MG63 (cell line): ENCODE measurements at regions not wholly inside any gene's neighbourhood (a gene's known extent, or its start where the extent isn't known, plus 50 kb on each side); places are given as distances from the start of the nearest gene placed in this dataset.
A peak's percentile ranks its signal among the peaks of the same experiment; 100 is the strongest.
"Not testable (repeated sequence)": the region's sequence is repeated elsewhere in the genome, so short reads cannot be mapped to it uniquely, and the experiment has no call there.

Source experiments
- DNase-seq: peaks from one replicate; pipeline ENCODE4 v3.0.0-alpha.2; 2020
- H3K27me3 ChIP-seq: fragments of 250-450 bp; sonication (Bioruptor Pico); 2 replicates; pipeline ENCODE4 v1.5.1; 2020; ENCODE audit warnings: mild to moderate bottlenecking, moderate library complexity
- H3K36me3 ChIP-seq: fragments of 250-450 bp; sonication (Bioruptor Pico); 2 replicates; pipeline ENCODE4 v1.5.1; 2020; ENCODE audit warnings: mild to moderate bottlenecking, moderate library complexity
- H3K4me3 ChIP-seq: fragments of 250-450 bp; sonication (Bioruptor Pico); 2 replicates; pipeline ENCODE4 v1.5.1; 2020; ENCODE audit warnings: mild to moderate bottlenecking, moderate library complexity
- H3K9me3 ChIP-seq: fragments of 250-450 bp; sonication (Bioruptor Pico); 2 replicates; pipeline ENCODE4 v1.5.1; 2020; ENCODE audit warnings: mild to moderate bottlenecking, moderate library complexity

- H3K27me3 ChIP-seq = no peaks in the 10 kb centered on the region
- DNase-seq = no peak
- H3K4me3 ChIP-seq = no peak overlapping the region
- H3K36me3 ChIP-seq = no peaks in the 10 kb centered on the region
- peaks cover 3% of the 10 kb centered on the region for H3K9me3 ChIP-seq
Observed at GRCh38 chr2:223486751-223487150, 115.4 kb downstream of the SCG2 start.

DNA sequence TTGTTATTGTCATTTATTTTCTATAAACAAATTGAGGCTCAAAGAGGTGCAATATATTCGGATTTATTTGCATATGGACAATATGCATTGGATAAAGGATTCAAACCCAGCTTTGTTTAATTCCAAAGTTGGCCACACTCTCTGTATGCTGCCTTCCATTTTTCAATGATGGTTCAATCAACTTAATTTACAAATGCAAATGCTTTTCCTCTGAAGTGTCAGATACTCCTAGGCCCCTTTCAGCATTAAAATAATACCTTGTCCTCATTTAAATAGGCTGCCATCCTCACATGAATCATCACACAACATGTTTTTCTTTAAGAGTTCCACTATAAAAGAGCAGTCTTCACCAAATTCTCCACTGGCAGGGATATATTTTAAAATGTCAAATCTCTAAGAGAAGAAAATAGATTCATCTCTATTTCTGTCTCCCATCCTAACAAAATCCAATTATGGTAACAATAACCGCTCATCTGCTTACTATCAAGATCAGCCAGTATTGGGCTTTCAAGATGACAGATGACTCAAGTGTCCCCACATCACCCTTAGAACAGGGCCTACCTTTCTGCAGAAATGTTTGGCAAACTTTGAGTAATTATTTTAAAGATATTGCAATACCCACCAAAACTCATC lies 114.8 kb downstream of the SCG2 start:
- no peaks in the 10 kb centered on the region for H3K27me3 ChIP-seq
- no peak overlapping the region for H3K4me3 ChIP-seq
- H3K9me3 ChIP-seq = peaks cover 3% of the 10 kb centered on the region
- DNase-seq = no peak
- no peaks in the 10 kb centered on the region for H3K36me3 ChIP-seq

- DNase-seq = no peak
- Histone ChIP-seq H3K9me3 (peaks cover 3% of the 10 kb centered on the region), H3K36me3 (no peaks in the 10 kb centered on the region), H3K27me3 (no peaks in the 10 kb centered on the region), H3K4me3 (no peak overlapping the region)
Observed at GRCh38 chr2:223488814-223489213, 113.3 kb downstream of the SCG2 start.

GRCh38 chr2:223494496-223494895 lies 107.7 kb downstream of the SCG2 start:
- Histone ChIP-seq H3K4me3 (no peak overlapping the region), H3K9me3 (peaks cover 3% of the 10 kb centered on the region), H3K36me3 (no peaks in the 10 kb centered on the region), H3K27me3 (no peaks in the 10 kb centered on the region)
- no peak for DNase-seq

GRCh38 chr2:223494942-223495341 lies 107.2 kb downstream of the SCG2 start:
- H3K4me3 ChIP-seq = no peak overlapping the region
- no peak for DNase-seq
- no peaks in the 10 kb centered on the region for H3K36me3 ChIP-seq
- H3K27me3 ChIP-seq = no peaks in the 10 kb centered on the region
- H3K9me3 ChIP-seq = peaks cover 3% of the 10 kb centered on the region

- H3K27me3 ChIP-seq, DNase-seq, H3K4me3 ChIP-seq, H3K9me3 ChIP-seq, H3K36me3 ChIP-seq: not testable (repeated sequence)
Observed at GRCh38 chr2:223496853-223497252, 105.3 kb downstream of the SCG2 start.

GRCh38 chr2:223500709-223501108 lies 101.5 kb downstream of the SCG2 start:
- no peaks in the 10 kb centered on the region for H3K9me3 ChIP-seq
- DNase-seq = no peak
- H3K36me3 ChIP-seq = no peaks in the 10 kb centered on the region
- no peak overlapping the region for H3K4me3 ChIP-seq
- no peaks in the 10 kb centered on the region for H3K27me3 ChIP-seq

- Histone ChIP-seq H3K27me3 (no peaks in the 10 kb centered on the region), H3K4me3 (no peak overlapping the region), H3K9me3 (no peaks in the 10 kb centered on the region), H3K36me3 (no peaks in the 10 kb centered on the region)
- DNase-seq = no peak
Observed at GRCh38 chr2:223501641-223502040, 100.5 kb downstream of the SCG2 start.

GRCh38 chr2:223503746-223504145 lies 98.4 kb downstream of the SCG2 start:
- no peaks in the 10 kb centered on the region for H3K36me3 ChIP-seq
- no peaks in the 10 kb centered on the region for H3K9me3 ChIP-seq
- no peaks in the 10 kb centered on the region for H3K27me3 ChIP-seq

GRCh38 chr2:223508372-223508771 lies 93.8 kb downstream of the SCG2 start:
- H3K27me3 ChIP-seq = no peaks in the 10 kb centered on the region
- H3K4me3 ChIP-seq = no peak overlapping the region
- DNase-seq = no peak

More at GRCh38 chr2:223503746-223504145, 98.4 kb downstream of the SCG2 start:
- no peak overlapping the region for H3K4me3 ChIP-seq
- no peak for DNase-seq

DNA sequence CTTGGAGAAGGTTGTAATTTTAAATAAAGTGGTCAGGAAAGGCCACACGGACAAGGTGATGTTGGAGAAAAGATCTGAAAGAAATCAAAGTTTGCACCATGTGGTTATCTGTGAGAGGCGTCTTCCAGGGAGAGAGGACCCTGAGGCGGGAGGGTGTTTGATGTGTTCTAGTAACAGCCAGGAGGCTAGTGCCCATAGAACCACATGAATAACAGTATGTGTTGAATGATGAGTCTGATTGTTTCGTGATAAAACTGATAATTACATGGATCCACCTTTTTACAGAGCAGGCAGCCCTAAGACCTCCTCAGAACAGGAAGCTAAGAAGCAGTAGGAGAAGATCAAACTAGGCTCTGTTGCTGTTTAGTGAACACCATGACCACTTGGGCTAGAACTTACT lies 91.4 kb downstream of the SCG2 start:
- H3K9me3 ChIP-seq = no peaks in the 10 kb centered on the region
- DNase-seq = no peak
- no peak overlapping the region for H3K4me3 ChIP-seq
- no peaks in the 10 kb centered on the region for H3K27me3 ChIP-seq
- no peaks in the 10 kb centered on the region for H3K36me3 ChIP-seq

More at GRCh38 chr2:223508372-223508771, 93.8 kb downstream of the SCG2 start:
- Histone ChIP-seq H3K9me3 (no peaks in the 10 kb centered on the region), H3K36me3 (no peaks in the 10 kb centered on the region)

DNA sequence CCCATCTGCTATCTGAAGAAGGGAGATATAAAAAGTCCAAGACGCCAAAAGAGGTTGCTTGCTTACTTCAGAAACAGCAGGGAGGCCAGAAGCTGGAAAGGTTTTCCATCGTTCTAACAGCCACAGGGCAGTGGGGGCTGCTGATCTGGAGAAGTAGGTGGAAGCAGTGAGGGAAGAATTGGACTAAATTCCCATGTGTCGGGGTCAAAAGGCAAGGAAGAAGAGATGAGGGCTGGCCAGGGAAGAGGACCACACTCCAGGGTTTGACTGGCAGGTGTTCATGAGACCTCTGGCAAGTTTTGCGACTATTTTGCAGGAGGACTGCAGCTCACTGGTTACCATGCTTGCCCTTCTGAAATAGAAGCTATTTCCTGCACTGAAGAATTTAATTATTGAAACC lies 91.0 kb downstream of the SCG2 start:
- no peak for DNase-seq
- no peaks in the 10 kb centered on the region for H3K9me3 ChIP-seq
- no peaks in the 10 kb centered on the region for H3K36me3 ChIP-seq
- no peaks in the 10 kb centered on the region for H3K27me3 ChIP-seq
- H3K4me3 ChIP-seq = no peak overlapping the region

DNA sequence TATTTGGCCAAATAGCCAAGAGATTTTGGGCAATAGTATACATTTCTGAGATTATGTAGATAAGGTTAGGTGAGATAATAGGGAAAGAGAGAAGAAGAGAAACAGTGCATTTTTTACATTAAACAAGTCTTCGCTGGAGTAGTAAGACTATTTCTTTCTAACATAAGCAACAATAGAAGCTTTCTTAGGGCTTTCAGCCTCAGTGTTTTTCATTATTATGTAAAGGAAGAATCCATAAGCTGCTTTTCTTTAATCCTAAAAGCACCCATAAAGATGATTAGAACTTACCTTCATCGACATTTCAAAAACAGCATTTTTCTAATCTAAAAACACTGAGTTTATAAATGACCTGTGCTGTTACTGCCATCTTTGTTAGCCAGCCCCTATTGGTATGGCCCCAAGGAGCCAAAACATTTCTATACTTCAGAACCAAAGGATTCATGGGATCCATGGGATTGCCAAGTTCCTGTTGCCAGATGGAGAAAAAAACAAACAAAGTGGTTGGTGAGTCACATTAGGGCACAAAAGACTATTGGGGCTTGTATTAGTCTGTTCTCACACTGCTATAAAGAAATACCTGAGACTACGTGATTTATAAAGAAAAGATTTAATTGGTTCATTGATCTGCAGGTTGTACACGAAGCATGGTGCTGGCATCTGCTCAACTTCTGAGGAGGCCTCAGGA lies 88.2 kb downstream of the SCG2 start:
- H3K4me3 ChIP-seq = no peak overlapping the region
- DNase-seq = peak; percentile 37
- no peaks in the 10 kb centered on the region for H3K36me3 ChIP-seq
- H3K27me3 ChIP-seq = no peaks in the 10 kb centered on the region
- peaks cover 2% of the 10 kb centered on the region; the same call in 1 of the 2 replicates for H3K9me3 ChIP-seq

DNA sequence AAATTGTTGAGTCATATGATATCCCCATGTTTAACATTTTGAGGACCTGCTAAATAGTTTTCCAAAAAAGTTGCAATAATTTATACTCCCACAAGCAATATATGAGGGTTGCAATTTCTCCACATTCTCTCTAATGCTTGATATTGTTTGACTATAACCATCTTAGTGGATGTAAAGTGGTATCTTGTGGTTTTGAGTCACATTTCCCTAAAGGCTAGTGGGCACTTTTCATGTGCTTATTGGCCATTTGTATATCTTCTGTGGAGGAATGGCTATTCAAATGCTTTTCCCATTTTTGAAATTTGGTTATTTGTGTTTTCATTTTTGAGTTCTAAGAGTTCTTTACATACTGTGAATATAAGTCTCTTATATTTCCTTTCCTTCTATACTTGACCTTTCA lies 82.7 kb downstream of the SCG2 start:
- DNase-seq = no peak

GRCh38 chr2:223522796-223523195 lies 79.4 kb downstream of the SCG2 start:
- DNase-seq = no peak
- H3K9me3 ChIP-seq = peaks cover 3% of the 10 kb centered on the region; the same call in 1 of the 2 replicates
- no peak overlapping the region for H3K4me3 ChIP-seq
- no peaks in the 10 kb centered on the region for H3K36me3 ChIP-seq
- H3K27me3 ChIP-seq = no peaks in the 10 kb centered on the region

More for the DNA sequence above, 82.7 kb downstream of the SCG2 start:
- Histone ChIP-seq H3K36me3 (no peaks in the 10 kb centered on the region), H3K27me3 (no peaks in the 10 kb centered on the region), H3K9me3 (peaks cover 3% of the 10 kb centered on the region; the same call in 1 of the 2 replicates), H3K4me3 (no peak overlapping the region)

- Histone ChIP-seq H3K4me3 (no peak overlapping the region), H3K27me3 (no peaks in the 10 kb centered on the region), H3K36me3 (no peaks in the 10 kb centered on the region), H3K9me3 (peaks cover 2% of the 10 kb centered on the region; the same call in 1 of the 2 replicates)
- no peak for DNase-seq
Observed at GRCh38 chr2:223523551-223524001, 78.6 kb downstream of the SCG2 start.

DNA sequence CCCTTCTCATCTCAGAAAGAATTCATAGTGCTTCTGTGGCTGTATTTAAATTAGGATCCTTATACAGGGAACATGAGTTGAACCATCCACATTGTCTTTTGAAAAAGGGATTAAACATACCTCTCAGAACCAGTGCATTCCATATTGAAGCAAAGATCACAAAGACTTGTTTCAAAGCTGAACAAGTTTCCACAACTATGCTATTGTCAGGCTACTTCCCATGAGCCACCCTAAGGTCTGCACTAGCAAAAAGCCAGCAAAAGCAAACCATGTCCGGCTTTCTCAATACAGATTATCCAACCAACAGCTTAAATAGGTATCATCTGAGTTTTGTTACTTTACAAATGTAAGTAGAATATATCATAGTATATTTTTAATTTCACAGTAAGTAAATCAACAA lies 78.1 kb downstream of the SCG2 start:
- 0 out of 2 replicates have a peak, but pooled peaks cover 2% of the 10 kb centered on the region for H3K9me3 ChIP-seq
- H3K4me3 ChIP-seq = no peak overlapping the region
- H3K27me3 ChIP-seq = no peaks in the 10 kb centered on the region
- H3K36me3 ChIP-seq = no peaks in the 10 kb centered on the region
- DNase-seq = no peak

DNA sequence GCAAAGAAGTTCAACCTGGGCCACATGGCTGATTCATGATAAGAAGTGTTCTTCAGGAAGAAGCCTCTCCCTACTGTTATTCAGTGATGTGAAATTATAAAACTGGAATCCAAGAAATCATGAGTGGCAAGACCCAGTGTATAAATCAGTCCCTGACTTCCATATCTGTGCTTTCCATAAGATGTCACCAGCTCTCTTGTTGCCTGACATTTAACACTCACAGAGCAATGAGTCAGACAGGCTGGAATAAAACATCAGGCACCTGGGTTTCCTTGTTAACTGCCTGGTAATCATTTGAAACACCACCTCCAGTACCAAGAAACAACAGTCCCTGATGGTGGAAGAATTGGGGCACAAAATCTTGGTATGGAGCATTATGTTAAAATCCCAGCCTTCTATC lies 76.1 kb downstream of the SCG2 start:
- no peaks in the 10 kb centered on the region for H3K9me3 ChIP-seq
- H3K27me3 ChIP-seq = no peaks in the 10 kb centered on the region
- no peak overlapping the region for H3K4me3 ChIP-seq
- no peaks in the 10 kb centered on the region for H3K36me3 ChIP-seq
- DNase-seq = no peak
